NCI-H510A treated with DMSO at 0.1 percent for 48 hours (cell line): ENCODE measurements at regions not wholly inside any gene's neighbourhood (a gene's known extent, or its start where the extent isn't known, plus 50 kb on each side); places are given as distances from the start of the nearest gene placed in this dataset.

Experiments used
- DNase-seq: peaks from one replicate; lab custom pipeline; 2025; lab: John Stamatoyannopoulos, UW

DNA sequence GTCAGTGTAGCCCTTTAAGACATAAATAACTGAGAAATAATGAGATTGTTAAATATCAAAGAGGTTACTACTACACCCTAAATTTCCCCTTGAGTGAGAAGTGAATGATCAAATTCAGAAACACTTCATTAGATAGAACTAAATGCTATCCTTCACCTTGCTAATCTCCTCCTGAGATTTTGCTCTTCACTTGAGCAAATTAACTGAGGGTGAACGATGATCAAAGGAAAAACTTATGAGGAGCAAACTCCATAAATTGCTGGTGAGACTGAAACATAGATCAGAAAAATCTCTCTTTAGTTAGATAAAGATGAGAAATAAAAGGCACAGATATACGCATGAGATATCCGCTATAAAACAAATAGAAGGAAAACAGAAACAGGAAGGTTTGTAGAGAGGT lies 63.1 kb upstream of the TANC1 start:
- DNase-seq: no peak

DNA sequence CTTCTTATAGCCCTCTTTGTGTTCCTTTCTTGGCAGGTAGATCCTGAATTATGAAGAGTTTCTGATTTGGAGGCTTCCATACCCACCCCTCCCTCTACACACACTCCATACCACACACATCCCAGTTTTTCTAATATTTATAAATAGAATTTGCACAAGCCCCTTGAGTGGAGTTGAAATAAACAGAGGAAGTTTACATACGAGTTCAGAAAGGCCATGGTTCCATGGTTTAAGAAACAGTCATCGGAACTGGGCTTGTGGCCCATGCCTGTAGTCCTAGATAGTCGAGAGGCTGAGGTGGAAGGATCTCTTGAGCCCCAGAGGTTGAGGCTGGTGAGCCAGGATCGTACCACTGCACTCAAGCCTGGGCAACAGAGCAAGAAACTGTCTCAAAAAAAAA lies 62.7 kb upstream of the TANC1 start:
- no peak for DNase-seq

DNA sequence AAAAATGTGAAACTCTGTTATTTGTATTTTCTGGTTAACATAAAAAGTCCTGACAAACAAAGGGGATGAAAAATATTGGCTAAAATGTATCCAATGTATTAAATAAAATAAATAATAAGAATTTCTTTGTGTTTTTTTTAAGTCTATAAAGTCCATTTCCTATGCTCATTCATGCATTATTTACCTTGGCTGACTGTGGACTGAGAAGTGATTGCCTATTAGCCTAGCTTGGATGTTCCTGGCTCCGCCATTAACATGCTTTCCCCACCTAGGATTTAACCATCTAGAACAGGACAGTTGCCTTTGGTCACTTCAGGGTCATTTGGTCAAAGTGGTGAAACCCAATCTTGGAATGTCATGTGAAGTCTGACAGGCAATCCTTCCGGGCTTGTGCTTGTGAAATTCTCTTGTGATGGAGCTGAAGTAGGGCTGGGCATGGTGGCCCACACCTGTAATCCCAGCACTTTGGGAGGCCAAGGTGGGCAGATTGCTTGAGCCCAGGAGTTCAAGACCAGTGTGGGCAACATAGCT lies 60.4 kb upstream of the TANC1 start:
- DNase-seq: no peak

DNA sequence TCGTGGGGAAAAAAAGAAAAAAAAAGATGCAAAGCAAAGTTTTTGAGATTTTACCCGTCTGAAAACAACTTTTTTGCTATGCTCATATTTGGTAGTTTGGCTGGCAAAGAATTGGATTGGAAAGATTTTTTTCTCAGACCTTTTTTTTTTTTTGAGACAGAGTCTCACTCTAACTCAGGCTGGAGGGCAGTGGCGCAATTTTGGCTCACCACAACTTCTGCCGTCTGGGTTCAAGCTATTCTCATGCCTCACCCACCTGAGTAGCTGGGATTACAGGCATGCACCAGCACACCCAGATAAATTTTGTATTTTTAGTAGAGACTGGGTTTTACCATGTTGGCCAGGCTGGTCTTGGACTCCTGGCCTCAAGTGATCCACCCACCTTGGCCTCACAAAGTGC lies 56.3 kb upstream of the TANC1 start:
- no peak for DNase-seq

DNA sequence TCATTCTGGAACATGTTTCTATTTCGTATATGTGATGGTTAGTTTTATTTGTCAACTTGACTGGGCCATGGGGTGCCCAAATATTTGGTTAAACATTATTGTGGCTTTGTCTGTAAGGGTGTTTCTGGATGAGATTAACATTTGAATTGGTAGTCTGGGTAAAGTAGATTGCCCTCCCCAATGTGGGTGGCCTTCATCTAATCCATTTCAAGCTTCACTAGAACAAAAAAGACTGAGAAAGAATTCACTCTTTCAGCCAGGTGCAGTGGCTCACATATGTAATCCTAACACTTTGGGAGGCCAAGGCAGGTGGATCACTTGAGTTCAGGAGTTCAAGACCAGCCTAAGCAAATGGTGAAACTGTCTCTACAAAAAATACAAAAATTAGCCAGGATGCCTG lies 55.7 kb upstream of the TANC1 start:
- DNase-seq: no peak

DNA sequence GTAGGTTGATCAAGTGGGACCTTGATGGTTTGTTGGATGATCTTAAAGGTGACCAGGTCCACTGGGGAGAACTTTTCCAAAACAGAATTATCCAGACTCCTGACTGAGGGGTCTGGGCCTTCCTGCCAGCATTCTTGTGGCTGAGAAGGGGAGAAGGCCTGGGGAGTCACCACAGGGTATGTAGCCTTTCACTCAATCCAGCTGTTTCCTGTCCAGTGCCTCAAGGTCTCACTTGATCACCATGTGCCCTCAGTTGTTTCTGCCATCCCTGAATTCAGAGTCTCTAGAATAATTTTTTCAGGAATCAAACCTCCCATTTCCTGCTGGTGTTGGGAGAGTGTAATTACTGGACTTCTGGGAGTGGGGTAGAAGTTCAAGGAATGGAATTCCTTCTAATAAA lies 54.4 kb upstream of the TANC1 start:
- DNase-seq: no peak

DNA sequence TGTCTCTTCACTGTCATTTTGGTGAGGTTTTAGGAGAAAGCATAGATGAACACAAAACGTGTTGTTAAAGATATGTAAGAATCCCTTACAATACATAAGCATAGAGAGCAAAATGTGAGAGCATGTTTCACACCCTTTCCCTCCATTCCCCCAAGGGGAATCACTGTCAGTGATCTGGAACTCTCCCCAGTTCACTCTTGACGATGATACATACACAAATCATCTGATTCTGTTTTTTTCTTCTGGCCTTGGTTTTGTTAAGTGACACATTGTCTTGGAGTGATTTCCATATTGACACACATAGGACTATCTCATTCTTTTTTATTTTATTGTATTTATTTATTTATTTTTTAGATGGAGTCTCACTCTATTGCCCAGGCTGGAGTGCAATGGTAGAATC lies 53.7 kb upstream of the TANC1 start:
- no peak for DNase-seq

DNA sequence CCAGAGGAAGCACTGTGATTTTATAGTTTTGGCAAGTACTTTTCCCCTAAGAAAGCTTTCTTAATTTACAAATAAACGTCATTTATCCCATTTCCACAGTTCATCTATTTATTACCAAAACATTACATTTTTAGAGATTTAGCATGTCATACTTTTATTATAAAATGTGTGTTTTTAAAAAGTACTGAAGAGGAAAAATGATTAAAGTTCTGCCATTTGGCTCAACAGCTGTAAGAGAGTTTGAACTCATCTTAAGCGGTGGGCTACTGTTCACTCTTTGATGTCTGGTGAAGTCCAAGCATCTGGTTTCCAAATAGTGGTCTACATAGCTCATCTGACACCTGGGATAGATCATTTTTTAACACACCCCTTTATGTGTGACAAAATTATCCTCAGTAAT lies 51.3 kb upstream of the TANC1 start:
- no peak for DNase-seq

DNA sequence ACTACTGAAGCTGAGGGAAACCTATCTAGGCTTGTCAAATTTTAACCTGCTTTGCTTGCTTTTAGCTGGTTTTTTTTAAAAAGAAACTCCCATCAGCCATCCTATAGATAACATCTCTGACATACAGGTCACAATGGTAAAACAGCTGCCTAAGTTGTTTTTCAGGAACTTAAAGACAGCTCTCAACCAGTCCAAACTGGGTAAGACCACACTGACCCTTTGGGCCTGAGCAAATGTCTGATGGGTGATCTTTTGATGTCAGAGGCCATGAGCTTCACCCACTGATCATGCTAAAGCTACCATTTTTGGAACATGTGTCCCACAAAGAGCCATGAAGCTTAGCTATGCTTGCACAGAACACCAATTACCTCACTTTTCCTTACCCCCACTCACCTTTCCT lies 50.0 kb upstream of the TANC1 start:
- DNase-seq: no peak
